ENCODE measurements at regions not wholly inside any gene's neighbourhood (a gene's known extent, or its start where the extent isn't known, plus 50 kb on each side); places are given as distances from the start of the nearest gene placed in this dataset.
"Not testable (repeated sequence)": the region's sequence is repeated elsewhere in the genome, so short reads cannot be mapped to it uniquely, and the experiment has no call there.

DNA sequence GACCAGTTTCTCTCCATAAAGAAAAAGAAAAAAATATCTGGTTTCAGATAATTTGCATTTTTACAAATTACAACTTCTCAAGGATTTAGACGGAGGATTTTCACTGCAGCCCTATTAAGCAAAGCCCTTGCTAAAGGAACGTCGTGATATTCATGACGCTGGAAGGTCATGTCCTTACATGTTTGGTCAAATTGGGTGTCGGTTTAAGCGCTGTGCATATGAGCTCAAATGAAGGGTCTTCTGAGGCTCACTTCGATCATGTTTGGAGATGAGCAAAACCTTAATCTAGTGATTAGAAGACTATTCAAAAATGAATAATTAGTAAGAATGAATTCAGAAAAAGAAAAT is 67.3 kb upstream of the USP15 start:
- no peaks in the 10 kb centered on the region for H3K9me3 Mint-ChIP-seq
- intact Hi-C loops (cut with micrococcal nuclease) = loop anchor here (2.0 to 5.0 kb wide), 2 partner anchors 71 to 186 kb away; no protein-coding TSS in a partner anchor
- no peak for DNase-seq (ENCODE audit: low spot score)
- H3K27ac Mint-ChIP-seq = no peak overlapping the region
- no peak overlapping the region for H3K4me3 Mint-ChIP-seq (ENCODE audit: low read depth)
- no peaks in the 10 kb centered on the region for H3K36me3 Mint-ChIP-seq (ENCODE audit: low read depth)
- peaks cover 56% of the 10 kb centered on the region for H3K27me3 Mint-ChIP-seq (ENCODE audit: low read depth)
- H3K4me1 Mint-ChIP-seq (ENCODE audit: low read depth) = peaks cover 19% of the 10 kb centered on the region

DNA sequence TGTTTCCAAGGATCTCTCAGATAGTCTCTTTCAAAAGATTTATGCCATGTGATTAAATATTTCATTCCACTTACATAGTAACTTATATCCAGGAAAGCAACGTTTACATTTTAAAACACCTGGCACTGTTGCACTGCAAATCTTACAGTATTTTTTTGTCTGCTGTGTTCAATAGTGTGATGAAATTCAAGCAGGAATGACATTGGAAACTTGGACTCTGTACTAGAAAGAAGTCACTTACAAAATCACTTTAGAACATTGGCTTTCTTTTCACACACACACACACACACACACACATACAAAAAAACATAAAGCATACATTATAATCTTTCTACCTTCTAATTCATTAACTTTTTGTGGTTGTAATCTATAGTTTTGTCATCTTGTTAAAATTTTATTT is 66.2 kb upstream of the USP15 start:
- H3K4me3 Mint-ChIP-seq (ENCODE audit: low read depth) = no peak overlapping the region
- no peak for DNase-seq (ENCODE audit: low spot score)
- peaks cover 19% of the 10 kb centered on the region for H3K4me1 Mint-ChIP-seq (ENCODE audit: low read depth)
- no peaks in the 10 kb centered on the region for H3K9me3 Mint-ChIP-seq
- H3K27ac Mint-ChIP-seq = no peak overlapping the region
- H3K36me3 Mint-ChIP-seq (ENCODE audit: low read depth) = no peaks in the 10 kb centered on the region
- intact Hi-C loops (cut with micrococcal nuclease) = loop anchor here (5.0 kb wide), 1 partner anchor 72 kb away; no protein-coding TSS in a partner anchor
- peaks cover 50% of the 10 kb centered on the region for H3K27me3 Mint-ChIP-seq (ENCODE audit: low read depth)

DNA sequence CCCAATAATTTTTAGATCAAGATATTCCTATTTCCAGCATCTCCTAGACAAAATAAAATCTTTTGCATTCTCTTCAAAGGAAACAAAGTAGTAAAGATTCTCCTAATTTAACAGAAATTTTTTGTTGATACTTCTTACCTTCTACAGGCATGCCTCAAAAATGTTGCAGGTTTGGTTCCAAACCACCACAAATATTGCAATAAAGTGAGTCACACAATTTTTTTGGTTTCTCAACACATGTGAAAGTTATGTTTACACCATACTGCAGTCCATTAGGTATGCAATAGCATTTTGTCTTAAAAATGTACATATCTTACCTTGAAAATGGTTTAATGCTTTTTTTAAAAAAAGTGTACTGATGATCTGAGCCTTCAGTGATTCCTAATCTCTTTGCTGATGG is 65.6 kb upstream of the USP15 start:
- Mint-ChIP-seq H3K4me3 (ENCODE audit: low read depth) (no peak overlapping the region), H3K4me1 (ENCODE audit: low read depth) (peaks cover 19% of the 10 kb centered on the region), H3K36me3 (ENCODE audit: low read depth) (no peaks in the 10 kb centered on the region), H3K9me3 (no peaks in the 10 kb centered on the region), H3K27ac (no peak overlapping the region), H3K27me3 (ENCODE audit: low read depth) (peaks cover 45% of the 10 kb centered on the region)
- DNase-seq (ENCODE audit: low spot score) = no peak
- intact Hi-C loops (cut with micrococcal nuclease) = loop anchor here (5.0 kb wide), 1 partner anchor 72 kb away; no protein-coding TSS in a partner anchor

DNA sequence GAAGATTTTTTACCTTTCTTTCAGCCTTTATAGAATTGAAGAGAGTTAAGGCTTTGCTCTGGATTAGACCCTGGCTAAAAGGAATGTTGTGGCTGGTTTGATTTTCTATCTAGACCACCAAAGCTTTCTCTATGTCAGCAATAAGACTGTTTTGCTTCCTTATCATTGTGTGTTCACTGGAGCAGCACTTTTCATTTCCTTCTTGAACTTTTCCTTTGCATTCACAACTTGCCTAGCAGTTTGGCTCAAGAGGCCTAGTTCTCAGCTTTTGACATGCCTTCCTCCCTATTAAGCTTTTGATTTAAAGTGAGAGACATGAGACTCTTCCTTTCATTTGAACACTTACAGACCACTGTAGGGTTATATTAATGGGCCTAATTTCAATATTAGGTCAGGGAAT is 64.1 kb upstream of the USP15 start:
- no peaks in the 10 kb centered on the region for H3K36me3 Mint-ChIP-seq (ENCODE audit: low read depth)
- peaks cover 6% of the 10 kb centered on the region for H3K9me3 Mint-ChIP-seq
- H3K4me3 Mint-ChIP-seq (ENCODE audit: low read depth) = no peak overlapping the region
- no peak for DNase-seq (ENCODE audit: low spot score)
- intact Hi-C loops (cut with micrococcal nuclease) = no loop called here
- peaks cover 12% of the 10 kb centered on the region for H3K4me1 Mint-ChIP-seq (ENCODE audit: low read depth)
- no peak overlapping the region for H3K27ac Mint-ChIP-seq
- H3K27me3 Mint-ChIP-seq (ENCODE audit: low read depth) = peaks cover 30% of the 10 kb centered on the region

DNA sequence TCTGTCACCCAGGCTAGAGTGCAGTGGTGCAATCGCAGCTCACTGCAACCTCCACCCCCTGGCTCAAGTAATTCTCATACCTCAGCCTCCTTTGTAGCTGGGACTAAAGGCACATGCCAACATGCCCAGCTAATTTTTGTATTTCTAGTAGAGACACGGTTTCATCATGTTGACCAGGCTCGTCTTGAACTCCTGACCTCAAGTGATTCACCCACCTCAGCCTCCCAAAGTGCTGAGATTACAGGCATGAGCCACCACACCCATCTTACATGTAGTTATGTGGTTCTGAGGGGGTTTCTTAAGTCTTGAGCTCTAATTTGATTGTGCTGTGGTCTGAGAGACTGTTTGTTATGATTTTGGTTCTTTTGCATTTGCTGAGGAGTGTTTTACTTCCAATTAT is 57.3 kb upstream of the USP15 start:
- H3K4me1 Mint-ChIP-seq (ENCODE audit: low read depth); H3K4me3 Mint-ChIP-seq (ENCODE audit: low read depth); H3K27me3 Mint-ChIP-seq (ENCODE audit: low read depth); H3K27ac Mint-ChIP-seq; intact Hi-C loops (cut with micrococcal nuclease); H3K36me3 Mint-ChIP-seq (ENCODE audit: low read depth); DNase-seq (ENCODE audit: low spot score): not testable (repeated sequence)
- peaks cover 31% of the 10 kb centered on the region for H3K9me3 Mint-ChIP-seq

DNA sequence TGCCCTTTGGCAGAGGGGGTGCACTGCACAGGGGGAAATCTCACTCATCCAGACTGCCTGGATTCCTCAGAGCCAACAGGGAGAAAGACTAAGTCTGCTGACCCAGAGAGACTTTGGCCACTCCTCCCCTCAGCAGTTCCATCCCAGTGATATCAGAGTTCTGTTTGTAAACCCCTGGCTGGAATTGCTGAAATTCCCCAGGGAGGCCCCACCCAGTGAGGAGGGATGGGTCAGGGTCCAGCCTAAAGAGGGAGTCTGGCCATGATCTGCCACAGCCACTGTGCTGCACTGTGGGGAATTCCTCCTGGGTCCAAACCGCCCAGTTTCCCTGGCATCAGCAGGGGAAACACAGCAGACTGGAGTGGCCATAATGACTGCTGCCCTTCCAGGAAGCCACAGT is 54.9 kb upstream of the USP15 start:
- no peaks in the 10 kb centered on the region for H3K36me3 Mint-ChIP-seq (ENCODE audit: low read depth)
- H3K4me1 Mint-ChIP-seq (ENCODE audit: low read depth) = peaks cover 1% of the 10 kb centered on the region
- intact Hi-C loops (cut with micrococcal nuclease) = no loop called here
- no peak overlapping the region for H3K4me3 Mint-ChIP-seq (ENCODE audit: low read depth)
- H3K27me3 Mint-ChIP-seq (ENCODE audit: low read depth) = peaks cover 11% of the 10 kb centered on the region
- H3K9me3 Mint-ChIP-seq = peaks cover 31% of the 10 kb centered on the region
- no peak overlapping the region for H3K27ac Mint-ChIP-seq
- no peak for DNase-seq (ENCODE audit: low spot score)

DNA sequence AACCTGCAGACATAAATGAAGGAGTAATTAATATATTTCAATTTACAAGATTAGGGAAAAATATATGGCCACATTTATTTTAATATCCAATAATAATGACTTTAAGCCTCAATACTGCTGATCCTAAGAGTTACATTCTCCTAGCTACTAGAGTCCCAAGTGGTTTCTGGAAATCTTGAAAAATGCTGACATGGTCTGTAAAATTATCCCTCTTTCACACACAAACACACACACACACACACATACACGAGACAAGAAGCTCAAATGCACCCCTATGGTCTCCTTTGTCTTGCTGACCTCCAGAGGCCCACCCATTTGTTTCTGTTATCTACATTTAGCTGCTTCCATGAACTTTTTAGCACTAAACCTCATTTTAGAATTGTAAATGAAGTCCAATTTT is 53.0 kb upstream of the USP15 start:
- H3K4me3 Mint-ChIP-seq (ENCODE audit: low read depth) = no peak overlapping the region
- peaks cover 4% of the 10 kb centered on the region for H3K4me1 Mint-ChIP-seq (ENCODE audit: low read depth)
- peaks cover 13% of the 10 kb centered on the region for H3K27me3 Mint-ChIP-seq (ENCODE audit: low read depth)
- H3K36me3 Mint-ChIP-seq (ENCODE audit: low read depth) = no peaks in the 10 kb centered on the region
- DNase-seq (ENCODE audit: low spot score) = no peak
- peaks cover 20% of the 10 kb centered on the region for H3K9me3 Mint-ChIP-seq
- no peak overlapping the region for H3K27ac Mint-ChIP-seq
- intact Hi-C loops (cut with micrococcal nuclease) = no loop called here

Measured in activated T-helper 2 cell treated with anti-CD3 and anti-CD28 coated beads, Interferon-gamma antibody, Interleukin-2, Interleukin-4, amounts not matched to agents 10 μg/mL and 5 μg/mL and 100 μg/mL, durations not matched to agents 14 hours and 24 hours and 36 hours (primary cell).